Fibroblast of villous mesenchyme (primary cell): ENCODE measurements at regions not wholly inside any gene's neighbourhood (a gene's known extent, or its start where the extent isn't known, plus 50 kb on each side); places are given as distances from the start of the nearest gene placed in this dataset.

ENCODE experiments used
- DNase-seq: peaks from one replicate; pipeline ENCODE4 v3.0.0-alpha.2; 2010; ENCODE audit warnings: low read depth
- H3K4me3 ChIP-seq: 2 replicates; pipeline ENCODE4 v1.5.1; 2011; ENCODE audit warnings: low read depth, mild to moderate bottlenecking, low read length
- TF ChIP-seq, protein P1 (sequence below): IDR thresholded peaks from 2 replicates; pipeline ENCODE4 v1.5.1; 2012; ENCODE audit warnings: low read depth, mild to moderate bottlenecking, low read length; ENCODE audit not compliant: insufficient read depth

DNA sequence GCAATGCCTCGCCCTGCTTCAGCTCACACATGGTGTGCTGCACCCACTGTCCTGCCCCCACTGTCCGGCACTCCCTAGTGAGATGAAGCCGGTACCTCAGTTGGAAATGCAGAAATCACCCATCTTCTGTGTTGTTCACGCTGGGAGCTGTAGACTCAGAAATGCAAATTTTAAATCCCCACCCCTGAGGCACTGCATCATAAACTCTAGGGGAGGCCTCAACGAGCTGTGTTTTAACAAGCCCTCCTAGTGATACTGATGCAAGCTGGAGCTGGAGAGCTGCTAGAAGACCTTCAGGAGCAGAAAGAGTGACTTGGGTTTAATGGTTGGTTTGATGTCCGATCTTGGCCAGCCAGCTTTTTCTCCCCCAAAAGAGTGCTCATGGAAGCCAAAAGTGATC is 146.0 kb upstream of the MAST4 start:
- no peak overlapping the region for H3K4me3 ChIP-seq
- no peak for DNase-seq
- TF ChIP-seq, protein P1, sequence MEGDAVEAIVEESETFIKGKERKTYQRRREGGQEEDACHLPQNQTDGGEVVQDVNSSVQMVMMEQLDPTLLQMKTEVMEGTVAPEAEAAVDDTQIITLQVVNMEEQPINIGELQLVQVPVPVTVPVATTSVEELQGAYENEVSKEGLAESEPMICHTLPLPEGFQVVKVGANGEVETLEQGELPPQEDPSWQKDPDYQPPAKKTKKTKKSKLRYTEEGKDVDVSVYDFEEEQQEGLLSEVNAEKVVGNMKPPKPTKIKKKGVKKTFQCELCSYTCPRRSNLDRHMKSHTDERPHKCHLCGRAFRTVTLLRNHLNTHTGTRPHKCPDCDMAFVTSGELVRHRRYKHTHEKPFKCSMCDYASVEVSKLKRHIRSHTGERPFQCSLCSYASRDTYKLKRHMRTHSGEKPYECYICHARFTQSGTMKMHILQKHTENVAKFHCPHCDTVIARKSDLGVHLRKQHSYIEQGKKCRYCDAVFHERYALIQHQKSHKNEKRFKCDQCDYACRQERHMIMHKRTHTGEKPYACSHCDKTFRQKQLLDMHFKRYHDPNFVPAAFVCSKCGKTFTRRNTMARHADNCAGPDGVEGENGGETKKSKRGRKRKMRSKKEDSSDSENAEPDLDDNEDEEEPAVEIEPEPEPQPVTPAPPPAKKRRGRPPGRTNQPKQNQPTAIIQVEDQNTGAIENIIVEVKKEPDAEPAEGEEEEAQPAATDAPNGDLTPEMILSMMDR: no peak

DNA sequence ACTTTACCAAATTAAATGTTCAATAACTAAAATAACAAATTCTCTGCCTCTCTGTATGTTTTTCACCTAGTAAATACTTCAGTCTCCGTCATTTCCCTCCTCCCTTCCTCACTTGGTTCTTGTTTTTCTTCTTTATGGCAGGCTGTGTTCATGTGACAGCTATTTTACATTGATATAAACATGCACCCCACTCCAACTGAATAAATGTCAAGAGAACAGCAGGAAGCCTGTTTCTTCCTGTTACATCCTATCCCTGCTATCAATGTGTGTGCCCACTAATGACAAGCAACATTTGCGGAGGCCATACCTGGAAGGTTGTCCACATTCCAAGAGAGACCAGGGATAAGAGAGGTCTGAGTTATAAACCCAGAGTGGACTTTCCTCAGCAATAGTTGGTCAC is 145.2 kb upstream of the MAST4 start:
- DNase-seq: no peak
- TF ChIP-seq, protein P1: no peak

DNA sequence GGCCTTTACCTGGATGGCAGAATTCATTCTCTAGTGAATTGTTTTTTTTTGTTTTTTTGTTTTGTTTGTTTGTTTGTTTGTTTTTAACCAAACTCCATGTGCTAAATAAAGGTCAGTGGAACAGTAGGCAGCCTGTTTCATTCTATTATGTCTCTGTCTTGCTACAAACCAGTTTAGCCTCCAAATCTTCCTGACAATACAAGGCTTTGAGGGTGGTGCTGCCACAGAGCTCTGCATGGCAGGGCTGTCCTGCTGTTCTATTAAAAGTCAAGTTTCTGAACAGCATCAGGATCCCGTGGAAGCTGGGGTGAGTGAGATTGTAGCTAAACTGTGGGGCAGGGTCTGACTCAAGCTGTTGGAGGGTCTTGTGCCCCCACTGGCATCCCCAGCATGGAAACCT is 144.1 kb upstream of the MAST4 start:
- DNase-seq: no peak
- TF ChIP-seq, protein P1: no peak

More for the DNA sequence above, 145.2 kb upstream of the MAST4 start:
- no peak overlapping the region for H3K4me3 ChIP-seq

DNA sequence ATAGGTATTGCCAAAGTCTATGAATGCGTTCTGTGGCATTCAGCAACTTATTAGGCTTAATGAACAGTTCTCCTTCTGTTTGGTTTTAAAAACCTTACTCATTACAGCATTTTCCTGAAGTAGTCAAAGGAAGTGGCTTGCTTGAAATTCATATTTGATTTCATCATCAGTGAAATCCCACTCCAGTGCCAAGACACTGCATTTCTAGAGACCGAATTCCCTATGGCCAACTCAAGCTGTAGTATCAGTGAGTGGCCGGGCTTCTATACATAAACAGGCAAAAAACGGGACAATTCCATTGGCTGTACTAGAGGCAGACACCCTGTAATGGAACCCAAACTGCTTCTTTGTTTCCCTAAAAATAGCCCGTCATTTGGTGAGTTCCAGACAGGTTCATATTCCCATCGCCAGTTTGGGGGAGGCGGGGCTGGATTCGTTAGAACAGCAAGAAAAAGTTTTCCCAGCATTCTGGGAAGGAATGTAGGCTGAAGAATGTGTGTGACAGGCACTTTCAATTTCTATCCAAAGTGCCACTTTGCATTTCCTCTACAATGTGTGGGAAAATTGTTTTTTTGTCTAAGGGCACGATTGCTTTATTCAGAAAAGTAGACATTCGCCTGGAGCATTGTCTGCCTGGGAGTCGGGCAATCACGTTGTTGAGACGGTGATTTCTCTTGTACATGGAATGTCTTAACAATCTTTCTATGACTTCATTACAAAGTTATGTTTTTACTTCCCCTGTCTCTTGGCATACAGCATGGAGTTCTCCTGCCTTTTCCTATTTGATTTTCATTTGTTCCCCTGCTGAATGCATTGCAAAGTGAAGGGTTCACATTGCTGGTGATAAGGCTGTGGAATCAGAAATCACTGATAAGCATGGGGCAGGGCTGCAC is 141.8 kb upstream of the MAST4 start:
- H3K4me3 ChIP-seq: no peak overlapping the region
- DNase-seq: no peak
- TF ChIP-seq, protein P1: no peak

More for the DNA sequence above, 144.1 kb upstream of the MAST4 start:
- H3K4me3 ChIP-seq: no peak overlapping the region

DNA sequence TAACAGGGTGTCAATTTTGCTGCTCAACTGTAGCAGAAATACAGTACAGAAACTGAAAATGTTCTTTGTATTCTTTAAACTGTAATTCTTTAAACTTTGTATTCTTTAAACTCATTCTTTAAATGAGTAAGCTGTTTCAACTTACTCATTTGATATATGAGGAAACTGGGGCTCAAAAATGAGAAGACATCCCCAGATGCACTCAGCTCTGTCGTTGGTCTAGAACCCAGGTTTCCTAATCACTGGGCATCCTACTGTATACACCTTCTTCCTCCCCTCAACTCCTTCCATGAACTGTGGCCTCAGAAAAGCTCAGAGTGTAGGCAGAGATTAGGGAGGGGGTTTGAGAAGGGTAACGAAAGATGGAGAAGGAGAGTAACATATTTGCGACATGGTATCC is 136.5 kb upstream of the MAST4 start:
- DNase-seq: no peak
- H3K4me3 ChIP-seq: no peak overlapping the region
- TF ChIP-seq, protein P1: no peak

DNA sequence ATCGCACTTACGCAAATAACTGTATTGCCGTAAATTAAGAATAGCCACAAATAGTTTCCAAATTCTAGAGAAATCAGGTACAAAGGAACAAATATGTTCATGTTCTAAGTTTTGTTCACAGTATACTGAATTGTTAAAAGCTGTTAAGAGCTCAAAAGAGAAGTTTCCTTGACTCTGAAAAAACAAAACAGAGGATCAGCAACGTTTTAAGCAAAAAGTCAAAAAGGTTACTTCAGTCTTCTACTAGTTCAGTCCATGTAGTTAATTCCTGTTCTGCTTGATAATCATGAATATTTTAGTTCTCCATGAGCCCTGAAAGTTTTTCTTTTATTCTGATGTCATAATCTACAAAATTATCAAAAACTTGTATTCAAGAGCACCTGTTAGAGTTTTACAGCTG is 128.6 kb upstream of the MAST4 start:
- DNase-seq: no peak
- H3K4me3 ChIP-seq: no peak overlapping the region
- TF ChIP-seq, protein P1: no peak

DNA sequence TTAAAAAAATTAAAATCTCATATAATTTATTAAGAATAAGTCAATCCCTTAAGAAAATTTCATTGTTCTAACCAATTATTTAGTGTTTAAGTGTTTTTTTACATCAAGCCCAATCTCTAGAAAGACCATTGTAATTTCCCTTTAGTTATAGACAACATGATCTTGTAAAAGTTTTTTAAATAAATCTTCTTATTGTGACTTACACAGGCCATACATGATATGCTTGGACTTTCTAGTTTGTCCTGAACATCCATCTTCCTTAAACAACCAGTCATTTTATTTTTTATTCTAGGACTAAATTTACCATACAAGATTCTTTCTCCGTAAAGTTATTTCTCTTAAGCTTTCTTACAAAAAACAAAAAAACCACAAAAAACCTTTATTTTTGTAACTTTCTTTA is 126.5 kb upstream of the MAST4 start:
- TF ChIP-seq, protein P1: no peak
- no peak for DNase-seq
- H3K4me3 ChIP-seq: no peak overlapping the region
